ENCODE measurements at regions not wholly inside any gene's neighbourhood (a gene's known extent, or its start where the extent isn't known, plus 50 kb on each side); places are given as distances from the start of the nearest gene placed in this dataset.

GRCh38 chr15:55108858-55109518, 87.8 kb downstream of the RSL24D1 start:
- DNase-seq (ENCODE audit: low spot score): peak; percentile 49
- in situ Hi-C loops (cut with MboI; ENCODE audit: low sequenced_read_pairs, unreplicated experiment): loop anchor here (10.0 kb wide), 1 partner anchor 1024 kb away; no protein-coding TSS in a partner anchor
- peak; percentile 78 for TF ChIP-seq CTCF (IDR thresholded peaks at IDR 0.05; ENCODE audit: borderline replicate concordance, control extremely low read depth, extremely low read depth, insufficient read depth, missing control alignments)

- TF ChIP-seq CTCF (IDR thresholded peaks at IDR 0.05; ENCODE audit: borderline replicate concordance, control extremely low read depth, extremely low read depth, insufficient read depth, missing control alignments): no peak
- DNase-seq (ENCODE audit: low spot score): no peak
- in situ Hi-C loops (cut with MboI; ENCODE audit: low sequenced_read_pairs, unreplicated experiment): loop anchor here (10.0 kb wide), 1 partner anchor 1024 kb away; no protein-coding TSS in a partner anchor
These were observed 88.3 kb downstream of the RSL24D1 start for GRCh38 chr15:55108448-55108847.

GRCh38 chr15:55106155-55106554, 90.6 kb downstream of the RSL24D1 start:
- in situ Hi-C loops (cut with MboI; ENCODE audit: low sequenced_read_pairs, unreplicated experiment): loop anchor here (10.0 kb wide), 1 partner anchor 1021 kb away; no protein-coding TSS in a partner anchor
- no peak for DNase-seq (ENCODE audit: low spot score)
- TF ChIP-seq CTCF (IDR thresholded peaks at IDR 0.05; ENCODE audit: borderline replicate concordance, control extremely low read depth, extremely low read depth, insufficient read depth, missing control alignments): no peak

GRCh38 chr15:55094136-55094535, 102.6 kb downstream of the RSL24D1 start:
- TF ChIP-seq CTCF (IDR thresholded peaks at IDR 0.05; ENCODE audit: borderline replicate concordance, control extremely low read depth, extremely low read depth, insufficient read depth, missing control alignments): no peak
- in situ Hi-C loops (cut with MboI; ENCODE audit: low sequenced_read_pairs, unreplicated experiment): no loop called here

GRCh38 chr15:55088207-55088606, 108.5 kb downstream of the RSL24D1 start:
- no peak for DNase-seq (ENCODE audit: low spot score)
- in situ Hi-C loops (cut with MboI; ENCODE audit: low sequenced_read_pairs, unreplicated experiment): no loop called here
- no peak for TF ChIP-seq CTCF (IDR thresholded peaks at IDR 0.05; ENCODE audit: borderline replicate concordance, control extremely low read depth, extremely low read depth, insufficient read depth, missing control alignments)

More at GRCh38 chr15:55094136-55094535, 102.6 kb downstream of the RSL24D1 start:
- DNase-seq (ENCODE audit: low spot score): no peak

GRCh38 chr15:55084673-55085072, 112.1 kb downstream of the RSL24D1 start:
- DNase-seq (ENCODE audit: low spot score): no peak
- in situ Hi-C loops (cut with MboI; ENCODE audit: low sequenced_read_pairs, unreplicated experiment): no loop called here
- no peak for TF ChIP-seq CTCF (IDR thresholded peaks at IDR 0.05; ENCODE audit: borderline replicate concordance, control extremely low read depth, extremely low read depth, insufficient read depth, missing control alignments)

Data from GM13976 (cell line).